Osteoblast (primary cell): ENCODE measurements at regions not wholly inside any gene's neighbourhood (a gene's known extent, or its start where the extent isn't known, plus 50 kb on each side); places are given as distances from the start of the nearest gene placed in this dataset.

ENCODE experiments used
- DNase-seq: peaks from one replicate; pipeline ENCODE4 v3.0.0; 2011; ENCODE audit warnings: low spot score, mixed read lengths; ENCODE audit not compliant: insufficient read length; ENCODE audit errors: missing footprints
- H2AFZ ChIP-seq: 2 replicates; pipeline ENCODE4 v1.6.0; 2011; ENCODE audit warnings: mild to moderate bottlenecking, low read length
- H3K27ac ChIP-seq: 2 replicates; pipeline ENCODE4 v1.5.1; 2011; ENCODE audit warnings: mild to moderate bottlenecking, low read depth, low read length, moderate library complexity
- H3K27me3 ChIP-seq: 2 replicates; pipeline ENCODE4 v1.6.0; 2012; ENCODE audit warnings: mild to moderate bottlenecking, control low read depth, inconsistent platforms, low read length, moderate library complexity; ENCODE audit not compliant: insufficient read depth
- H3K36me3 ChIP-seq: 2 replicates; pipeline ENCODE4 v1.5.1; 2011; ENCODE audit warnings: mild to moderate bottlenecking, low read length, control low read depth, moderate library complexity; ENCODE audit not compliant: insufficient read depth
- H3K4me1 ChIP-seq: 2 replicates; pipeline ENCODE4 v1.5.1; 2011; ENCODE audit warnings: mild to moderate bottlenecking, low read length, control low read depth, moderate library complexity; ENCODE audit not compliant: insufficient read depth
- H3K4me2 ChIP-seq: 2 replicates; pipeline ENCODE4 v1.6.0; 2011; ENCODE audit warnings: mild to moderate bottlenecking, low read length; ENCODE audit not compliant: insufficient read depth
- H3K4me3 ChIP-seq: fragments of 200-600 bp; sonication (generic); 3 replicates; pipeline ENCODE4 v1.5.1; 2012; ENCODE audit warnings: mild to moderate bottlenecking, low read length, inconsistent platforms; ENCODE audit not compliant: insufficient read depth
- H3K79me2 ChIP-seq: 2 replicates; pipeline ENCODE4 v1.6.0; 2012; ENCODE audit warnings: mild to moderate bottlenecking, low read length, control low read depth, inconsistent platforms; ENCODE audit not compliant: insufficient read depth
- H3K9me3 ChIP-seq: 2 replicates; pipeline ENCODE4 v1.5.1; 2011; ENCODE audit warnings: low read depth, low read length, control low read depth
- H4K20me1 ChIP-seq: 2 replicates; pipeline ENCODE4 v1.6.0; 2012; ENCODE audit warnings: mild to moderate bottlenecking, low read length, control low read depth; ENCODE audit not compliant: insufficient read depth
- CTCF ChIP-seq: IDR thresholded peaks from 2 replicates; pipeline ENCODE4 v1.5.1; 2011; ENCODE audit warnings: mild to moderate bottlenecking, low read depth, low read length, moderate library complexity; ENCODE audit errors: extremely low read depth

GRCh38 chr15:69838338-69838737 is 259.4 kb downstream of the TLE3 start:
- H3K4me2 ChIP-seq = no peak overlapping the region
- no peak for DNase-seq
- H3K4me1 ChIP-seq = no peaks in the 10 kb centered on the region
- H4K20me1 ChIP-seq = no peaks in the 10 kb centered on the region
- no peak overlapping the region for H3K27ac ChIP-seq
- peaks cover 11% of the 10 kb centered on the region for H3K27me3 ChIP-seq
- no peaks in the 10 kb centered on the region for H3K36me3 ChIP-seq
- TF ChIP-seq CTCF = no peak
- H3K4me3 ChIP-seq = no peak overlapping the region
- no peaks in the 10 kb centered on the region for H3K9me3 ChIP-seq
- H2AFZ ChIP-seq = no peak overlapping the region
- no peaks in the 10 kb centered on the region for H3K79me2 ChIP-seq

- Histone ChIP-seq H3K27me3 (peaks cover 14% of the 10 kb centered on the region), H4K20me1 (no peaks in the 10 kb centered on the region), H3K4me2 (no peak overlapping the region), H3K4me3 (no peak overlapping the region), H3K27ac (no peak overlapping the region), H3K36me3 (no peaks in the 10 kb centered on the region), H3K79me2 (no peaks in the 10 kb centered on the region), H3K4me1 (no peaks in the 10 kb centered on the region), H2AFZ (no peak overlapping the region), H3K9me3 (no peaks in the 10 kb centered on the region)
- DNase-seq = no peak
- TF ChIP-seq CTCF = no peak
Measured at GRCh38 chr15:69838994-69839393, 258.7 kb downstream of the TLE3 start.

- Histone ChIP-seq H3K36me3 (no peaks in the 10 kb centered on the region), H4K20me1 (no peaks in the 10 kb centered on the region), H3K27ac (no peak overlapping the region), H3K4me2 (no peak overlapping the region), H3K27me3 (peaks cover 11% of the 10 kb centered on the region), H3K4me1 (no peaks in the 10 kb centered on the region), H3K79me2 (no peaks in the 10 kb centered on the region), H3K9me3 (no peaks in the 10 kb centered on the region), H2AFZ (no peak overlapping the region), H3K4me3 (no peak overlapping the region)
- no peak for DNase-seq
- no peak for TF ChIP-seq CTCF
Measured at GRCh38 chr15:69841113-69841828, 256.4 kb downstream of the TLE3 start.

GRCh38 chr15:69842851-69843250 is 254.9 kb downstream of the TLE3 start:
- H3K9me3 ChIP-seq = no peaks in the 10 kb centered on the region
- peaks cover 11% of the 10 kb centered on the region for H3K27me3 ChIP-seq
- no peaks in the 10 kb centered on the region for H3K4me1 ChIP-seq
- no peak overlapping the region for H3K4me2 ChIP-seq
- no peak overlapping the region for H2AFZ ChIP-seq
- H3K27ac ChIP-seq = no peak overlapping the region
- TF ChIP-seq CTCF = no peak
- H3K4me3 ChIP-seq = no peak overlapping the region
- no peak for DNase-seq
- H4K20me1 ChIP-seq = no peaks in the 10 kb centered on the region
- no peaks in the 10 kb centered on the region for H3K36me3 ChIP-seq
- no peaks in the 10 kb centered on the region for H3K79me2 ChIP-seq
